GM21576 (cell line): ENCODE measurements at regions not wholly inside any gene's neighbourhood (a gene's known extent, or its start where the extent isn't known, plus 50 kb on each side); places are given as distances from the start of the nearest gene placed in this dataset.

Experiments
- ATAC-seq: cut with Tn5 transposase; IDR thresholded peaks from one replicate; pipeline ENCODE4 v1.9.1; 2021; ENCODE audit warnings: mild to moderate bottlenecking, moderate library complexity; ENCODE audit not compliant: unreplicated experiment

- ATAC-seq, result no peak
Measured at GRCh38 chr14:71586131-71586897, 345.9 kb upstream of the RGS6 start.

GRCh38 chr14:71588028-71588427 is 344.2 kb upstream of the RGS6 start:
- no peak for ATAC-seq

- no peak for ATAC-seq
Measured at GRCh38 chr14:71588576-71589215, 343.5 kb upstream of the RGS6 start.

DNA sequence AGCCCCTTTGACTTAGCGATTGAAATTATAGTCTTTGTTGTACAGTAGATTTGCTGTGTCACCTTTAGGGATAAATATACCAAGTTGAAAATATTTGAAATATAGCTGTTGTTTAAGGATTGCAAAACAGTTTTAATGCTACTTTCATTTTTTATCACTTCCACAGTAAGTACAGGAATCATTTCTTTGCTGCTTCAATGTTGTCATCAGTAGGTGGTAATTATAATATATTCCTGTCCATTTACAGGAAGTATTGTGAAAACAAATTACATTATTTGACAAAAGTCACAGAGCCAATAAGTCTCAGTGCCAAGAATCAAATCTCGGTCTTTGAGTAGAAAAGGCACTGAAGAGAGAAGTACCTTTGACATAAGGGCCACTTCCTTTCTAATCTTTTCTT is 342.6 kb upstream of the RGS6 start:
- ATAC-seq, result no peak

DNA sequence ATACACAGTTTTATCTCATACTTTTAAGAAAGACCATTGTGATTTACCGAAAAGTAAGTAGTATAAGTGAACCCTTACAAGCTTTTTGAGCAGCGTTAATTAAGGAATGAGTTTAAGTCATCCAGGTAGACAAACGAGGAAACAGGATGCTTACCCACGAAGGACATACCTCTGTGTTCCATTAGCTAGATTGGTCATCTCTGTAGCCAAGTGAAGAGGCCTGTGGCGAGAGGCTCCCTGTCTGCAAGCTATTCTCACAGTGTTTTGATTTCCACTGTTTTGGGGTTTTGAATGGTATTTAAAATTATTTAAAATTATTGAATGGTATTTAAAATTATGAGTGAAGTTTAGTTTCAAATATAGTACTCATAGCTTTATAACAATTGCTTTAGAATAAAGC is 342.1 kb upstream of the RGS6 start:
- no peak for ATAC-seq

DNA sequence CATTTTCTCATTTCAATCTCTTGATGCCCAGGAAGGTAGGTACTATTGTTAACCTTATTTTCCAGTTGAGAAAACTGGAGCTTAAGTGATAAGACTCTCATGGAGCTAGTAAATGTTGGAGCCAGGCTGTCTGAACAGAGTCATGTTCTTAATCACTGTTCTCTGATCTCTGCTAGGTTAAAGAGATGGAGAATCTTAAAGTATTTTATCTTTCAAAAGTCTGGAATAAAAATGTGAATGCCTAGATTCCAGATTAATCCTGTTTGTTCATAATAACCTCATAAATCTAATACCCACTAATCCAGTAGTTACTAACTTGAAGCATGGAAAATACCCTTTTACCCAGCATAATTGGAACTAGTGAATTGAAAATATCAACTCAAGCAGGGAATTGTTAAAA is 341.0 kb upstream of the RGS6 start:
- ATAC-seq, result no peak

DNA sequence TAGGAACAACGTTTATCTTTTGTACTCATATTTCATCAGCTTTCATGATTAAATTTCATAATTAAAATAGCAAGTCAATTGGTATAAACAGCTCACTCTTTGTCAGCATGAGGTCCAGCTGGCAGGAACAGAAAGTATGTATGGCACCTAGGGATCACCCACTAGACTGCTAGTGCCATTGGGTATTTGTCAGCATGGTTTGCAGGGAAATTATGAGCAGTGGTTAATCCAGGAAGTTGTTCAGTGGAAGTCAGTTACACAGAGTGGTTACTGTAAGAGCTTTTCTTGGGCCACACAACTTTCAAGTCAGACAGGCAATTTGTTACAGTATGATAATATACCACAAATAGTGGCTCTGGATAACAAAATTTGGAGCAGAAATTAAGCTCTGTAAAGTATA is 340.3 kb upstream of the RGS6 start:
- no peak for ATAC-seq

GRCh38 chr14:71592361-71592760 is 339.9 kb upstream of the RGS6 start:
- no peak for ATAC-seq

GRCh38 chr14:71593966-71594365 is 338.3 kb upstream of the RGS6 start:
- ATAC-seq, result no peak

- ATAC-seq, result no peak
Measured at GRCh38 chr14:71594821-71595220, 337.4 kb upstream of the RGS6 start.

GRCh38 chr14:71595441-71595840 is 336.8 kb upstream of the RGS6 start:
- no peak for ATAC-seq

DNA sequence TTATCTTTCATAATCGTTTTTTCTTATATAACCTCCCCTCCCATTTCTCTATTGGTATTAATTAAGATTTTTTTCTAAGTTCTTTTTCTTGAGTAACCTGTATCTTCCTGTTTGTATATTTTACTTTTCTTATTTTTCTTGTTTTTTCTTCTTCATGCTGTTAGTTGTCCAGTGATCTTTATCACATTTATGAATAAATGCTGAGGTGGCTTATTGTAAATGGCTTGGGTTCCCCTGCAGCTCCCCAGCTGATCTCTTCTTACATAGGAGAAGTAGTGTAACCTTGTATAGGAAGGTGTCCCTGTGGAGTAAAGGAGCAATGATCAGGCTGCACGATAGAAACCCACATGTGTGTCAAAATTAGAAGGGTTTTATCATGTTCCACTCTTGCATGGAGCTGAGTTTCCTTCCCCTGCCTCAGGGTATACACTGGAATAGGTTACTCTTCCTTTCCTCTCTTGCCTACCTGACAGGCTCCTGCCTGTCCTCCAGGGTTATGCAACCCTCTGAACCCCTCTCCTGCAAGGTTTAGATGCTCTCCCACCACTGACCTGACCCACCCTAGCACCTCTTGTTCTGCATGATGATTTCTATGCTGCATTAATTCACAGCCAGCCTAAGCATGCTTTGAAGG is 334.8 kb upstream of the RGS6 start:
- no peak for ATAC-seq

- ATAC-seq, result no peak
Measured at GRCh38 chr14:71597955-71598660, 334.1 kb upstream of the RGS6 start.

DNA sequence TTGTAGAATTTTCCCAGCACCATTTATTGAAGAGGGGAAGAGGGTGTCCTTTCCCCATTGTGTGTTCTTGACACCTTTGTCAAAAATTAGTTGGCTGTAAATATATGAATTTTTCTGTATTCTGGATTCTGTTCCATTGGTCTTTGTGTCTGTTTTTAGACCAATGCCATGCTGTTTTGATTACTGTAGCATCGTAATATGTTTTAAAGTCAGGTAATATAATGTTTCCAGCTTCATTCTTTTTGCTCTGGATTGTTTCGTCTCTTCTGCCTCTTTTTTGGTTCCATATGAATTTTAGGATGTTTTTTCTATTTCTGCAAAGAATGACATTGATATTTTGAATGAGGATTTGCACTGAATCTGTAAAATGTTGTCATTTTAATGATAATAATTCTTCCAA is 331.9 kb upstream of the RGS6 start:
- ATAC-seq, result no peak

GRCh38 chr14:71602524-71602923 is 329.7 kb upstream of the RGS6 start:
- no peak for ATAC-seq

GRCh38 chr14:71604231-71604630 is 328.0 kb upstream of the RGS6 start:
- no peak for ATAC-seq

DNA sequence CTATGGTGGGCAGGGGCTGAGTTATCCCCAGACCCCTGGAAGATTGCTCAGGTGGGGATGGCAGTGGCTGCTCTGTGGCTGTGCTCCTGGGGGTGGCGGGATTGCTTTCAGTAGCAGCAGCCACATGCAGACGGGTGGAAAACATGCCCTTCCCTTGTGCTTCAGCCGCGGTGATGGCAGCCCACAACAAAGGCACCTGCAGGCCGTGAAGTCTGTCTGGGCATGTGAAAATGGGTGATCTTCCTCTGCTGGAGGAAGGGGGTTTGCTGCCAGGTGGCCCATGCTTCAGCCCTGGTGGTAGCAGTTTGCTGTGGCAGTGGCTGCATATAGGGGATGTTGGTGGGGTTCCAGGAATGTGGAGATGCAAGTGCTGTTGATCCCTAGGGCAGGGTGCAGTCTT is 326.2 kb upstream of the RGS6 start:
- ATAC-seq, result no peak

GRCh38 chr14:71606575-71606974 is 325.7 kb upstream of the RGS6 start:
- ATAC-seq, result no peak

DNA sequence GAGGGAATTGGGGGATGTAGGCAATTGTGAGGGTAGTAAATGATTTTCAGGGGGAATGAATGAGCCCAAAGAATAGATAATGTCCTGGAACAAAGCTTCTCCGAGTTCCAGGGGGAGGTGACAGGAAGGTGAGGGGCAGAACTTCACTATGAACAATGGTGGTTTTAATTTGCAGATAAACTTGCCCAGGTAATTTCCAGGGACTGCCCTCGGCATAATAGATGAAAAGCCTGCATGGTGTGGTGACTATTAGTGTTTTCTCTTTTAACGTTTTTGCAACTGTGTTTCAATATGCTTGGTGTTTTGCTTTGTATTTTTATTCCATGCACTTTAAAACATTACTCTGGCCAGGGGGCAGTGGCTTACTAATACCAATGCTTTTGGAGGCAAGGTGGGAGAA is 325.2 kb upstream of the RGS6 start:
- no peak for ATAC-seq

GRCh38 chr14:71610149-71610548 is 322.1 kb upstream of the RGS6 start:
- ATAC-seq, result no peak

GRCh38 chr14:71610797-71611196 is 321.4 kb upstream of the RGS6 start:
- ATAC-seq, result no peak

DNA sequence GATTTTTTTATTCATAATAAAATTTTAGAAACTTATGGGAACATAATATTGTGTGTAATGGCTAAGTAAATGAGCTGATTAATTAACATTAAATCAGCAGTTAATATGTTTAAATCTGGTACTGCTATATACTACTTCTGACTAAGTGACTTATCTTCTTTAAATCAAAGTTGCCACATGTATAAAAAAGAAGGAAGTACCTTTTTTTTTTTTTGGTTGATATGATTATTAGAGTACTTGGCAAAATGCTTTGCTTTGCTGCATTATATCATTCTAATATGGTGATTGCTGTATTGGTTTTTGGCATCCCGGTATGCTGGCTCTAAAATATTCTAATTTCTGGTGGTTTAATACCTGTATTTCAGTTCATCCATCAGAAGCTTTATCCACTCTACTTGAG is 319.1 kb upstream of the RGS6 start:
- no peak for ATAC-seq
